GM23248 (cell line): ENCODE measurements at regions not wholly inside any gene's neighbourhood (a gene's known extent, or its start where the extent isn't known, plus 50 kb on each side); places are given as distances from the start of the nearest gene placed in this dataset.
"Not testable (repeated sequence)": the region's sequence is repeated elsewhere in the genome, so short reads cannot be mapped to it uniquely, and the experiment has no call there.

Source experiments
- DNase-seq: peaks from one replicate; pipeline ENCODE4 v3.0.0-alpha.2; 2015
- H2AFZ ChIP-seq: fragments of 200-600 bp; sonication (generic); 2 replicates; pipeline ENCODE4 v1.6.1; 2016; ENCODE audit warnings: antibody characterized with exemption
- H3F3A ChIP-seq: fragments of 200-600 bp; sonication (generic); 2 replicates; pipeline ENCODE4 v1.6.1; 2016; ENCODE audit warnings: mild to moderate bottlenecking, antibody characterized with exemption, mixed run types; ENCODE audit not compliant: insufficient read depth
- H3K27ac ChIP-seq: fragments of 200-600 bp; sonication (generic); 2 replicates; pipeline ENCODE4 v1.5.1; 2016; ENCODE audit warnings: mild to moderate bottlenecking
- H3K27me3 ChIP-seq: fragments of 200-600 bp; sonication (generic); replicated peaks from 2 replicates; pipeline ENCODE4 v1.6.1; 2016; ENCODE audit warnings: mild to moderate bottlenecking; ENCODE audit not compliant: insufficient read depth
- H3K36me3 ChIP-seq: fragments of 200-600 bp; sonication (generic); 2 replicates; pipeline ENCODE4 v1.6.1; 2016; ENCODE audit warnings: low read depth, mild to moderate bottlenecking
- H3K4me1 ChIP-seq: fragments of 200-600 bp; sonication (generic); 2 replicates; pipeline ENCODE4 v1.6.1; 2016; ENCODE audit warnings: mild to moderate bottlenecking; ENCODE audit not compliant: insufficient read depth
- H3K4me2 ChIP-seq: fragments of 200-600 bp; sonication (generic); one replicate; pipeline ENCODE4 v1.6.1; 2016; ENCODE audit warnings: mild to moderate bottlenecking; ENCODE audit not compliant: unreplicated experiment
- H3K4me3 ChIP-seq: fragments of 200-600 bp; sonication (generic); 2 replicates; pipeline ENCODE4 v1.5.1; 2016; ENCODE audit warnings: mild to moderate bottlenecking
- H3K79me2 ChIP-seq: fragments of 200-600 bp; sonication (generic); 2 replicates; pipeline ENCODE4 v1.6.1; 2016; ENCODE audit warnings: mild to moderate bottlenecking; ENCODE audit not compliant: insufficient read depth
- H3K9ac ChIP-seq: fragments of 200-600 bp; sonication (generic); 2 replicates; pipeline ENCODE4 v1.6.1; 2016; ENCODE audit warnings: mild to moderate bottlenecking
- H3K9me2 ChIP-seq: fragments of 200-600 bp; sonication (generic); 2 replicates; pipeline ENCODE4 v1.6.1; 2016; ENCODE audit warnings: mixed run types, mild to moderate bottlenecking, moderate library complexity; ENCODE audit not compliant: insufficient read depth
- H3K9me3 ChIP-seq: fragments of 200-600 bp; sonication (generic); one replicate; pipeline ENCODE4 v1.6.1; 2017; ENCODE audit warnings: low read depth
- H4K20me1 ChIP-seq: fragments of 200-600 bp; sonication (generic); 2 replicates; pipeline ENCODE4 v1.6.0; 2016; ENCODE audit not compliant: insufficient read depth
- EZH2 ChIP-seq: fragments of 200-600 bp; sonication (generic); IDR thresholded peaks from 2 replicates; pipeline ENCODE4 v1.6.1; 2018; ENCODE audit warnings: antibody characterized with exemption, mild to moderate bottlenecking; ENCODE audit not compliant: insufficient read depth, poor library complexity, severe bottlenecking
- EZH2phosphoT487 ChIP-seq: fragments of 200-600 bp; sonication (generic); IDR thresholded peaks from 2 replicates; pipeline ENCODE4 v1.6.1; 2018; ENCODE audit warnings: antibody characterized with exemption, moderate library complexity, mild to moderate bottlenecking, low read depth; ENCODE audit not compliant: insufficient read depth
- WGBS, 2 experiments: methylation state at CpG; one replicate each; pipeline ENCODE4 v1.1.6; 2015 to 2017; ENCODE audit warnings: low lambda C conversion rate in 2 of 2, low coverage in 1 of 2; ENCODE audit errors: missing lambda C conversion rate in 2 of 2; 5-methylcytosine and 5-hydroxymethylcytosine counted together
- in situ Hi-C: fragments of 300-500 bp; cut with MboI; formaldehyde crosslinking; loops from 2 replicates; pipeline ENCODE4 v1.15.0; 2020

- Histone ChIP-seq H3K36me3 (no peaks in the 10 kb centered on the region), H3K9me2 (no peaks in the 10 kb centered on the region), H3K79me2 (no peaks in the 10 kb centered on the region), H3K27me3 (no peaks in the 10 kb centered on the region), H3K9me3 (no peaks in the 10 kb centered on the region), H4K20me1 (no peaks in the 10 kb centered on the region), H2AFZ (no peak overlapping the region), H3K9ac (no peak overlapping the region), H3F3A (no peaks in the 10 kb centered on the region), H3K4me2 (no peak overlapping the region), H3K4me1 (no peaks in the 10 kb centered on the region), H3K27ac (no peak overlapping the region), H3K4me3 (no peak overlapping the region)
- in situ Hi-C loops: no loop called here
- WGBS, 2 experiments: 71 to 83% methylated on average over 1 of the region's 1 CpG
- no peak for DNase-seq
- TF ChIP-seq EZH2: no peak
- no peak for TF ChIP-seq EZH2phosphoT487
Observed at GRCh38 chrX:74063426-74064155, 211.1 kb upstream of the XIST start.

- Histone ChIP-seq H3K9me2 (no peaks in the 10 kb centered on the region), H3K4me1 (no peaks in the 10 kb centered on the region), H3K79me2 (no peaks in the 10 kb centered on the region), H4K20me1 (no peaks in the 10 kb centered on the region), H3K27me3 (no peaks in the 10 kb centered on the region), H3F3A (no peaks in the 10 kb centered on the region), H2AFZ (no peak overlapping the region), H3K4me2 (no peak overlapping the region), H3K27ac (no peak overlapping the region), H3K9ac (no peak overlapping the region), H3K36me3 (no peaks in the 10 kb centered on the region), H3K4me3 (no peak overlapping the region), H3K9me3 (no peaks in the 10 kb centered on the region)
- TF ChIP-seq EZH2 (no peak), EZH2phosphoT487 (no peak)
- in situ Hi-C loops: no loop called here
- no peak for DNase-seq
- WGBS, 2 experiments: 74 to 87% methylated on average over 4 of the region's 4 CpGs
Observed at GRCh38 chrX:74061879-74062278, 209.4 kb upstream of the XIST start.

DNA sequence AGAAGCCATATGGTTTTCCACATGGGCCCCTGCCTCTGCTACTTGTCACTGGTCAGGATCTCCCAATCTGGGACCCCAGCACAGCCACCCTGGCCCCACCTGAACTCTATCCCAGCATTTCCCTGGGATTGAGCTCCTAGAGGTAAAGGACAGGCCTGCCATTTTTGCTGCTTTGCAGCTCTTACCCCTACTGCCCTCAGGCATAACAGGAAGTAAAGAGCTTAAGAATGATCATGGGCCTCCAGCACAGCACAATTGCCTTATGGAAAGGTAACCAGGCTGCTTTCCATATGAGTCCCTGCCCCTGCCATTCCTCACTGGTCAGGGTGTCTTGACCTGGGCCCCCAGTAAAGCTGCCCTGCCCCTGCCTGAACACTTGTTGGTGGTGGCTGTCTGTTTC is 196.6 kb upstream of the XIST start:
- H3K9me3 ChIP-seq: no peaks in the 10 kb centered on the region
- no peaks in the 10 kb centered on the region for H3K27me3 ChIP-seq
- H3K9me2 ChIP-seq: no peaks in the 10 kb centered on the region
- H3K9ac ChIP-seq: no peak overlapping the region
- H3K27ac ChIP-seq: no peak overlapping the region
- no peaks in the 10 kb centered on the region for H4K20me1 ChIP-seq
- in situ Hi-C loops: no loop called here
- H3K79me2 ChIP-seq: no peaks in the 10 kb centered on the region
- H2AFZ ChIP-seq: no peak overlapping the region
- H3K4me3 ChIP-seq: no peak overlapping the region
- DNase-seq: no peak
- H3K36me3 ChIP-seq: no peaks in the 10 kb centered on the region
- no peaks in the 10 kb centered on the region for H3F3A ChIP-seq
- no peak overlapping the region for H3K4me2 ChIP-seq
- no peak for TF ChIP-seq EZH2phosphoT487
- TF ChIP-seq EZH2: no peak
- H3K4me1 ChIP-seq: no peaks in the 10 kb centered on the region

GRCh38 chrX:74034066-74034465 is 181.6 kb upstream of the XIST start:
- H2AFZ ChIP-seq, H3K4me3 ChIP-seq, H3K4me2 ChIP-seq, H3K79me2 ChIP-seq, H3K27ac ChIP-seq, H3F3A ChIP-seq, H4K20me1 ChIP-seq, H3K9me2 ChIP-seq, H3K9me3 ChIP-seq, H3K36me3 ChIP-seq, H3K27me3 ChIP-seq, DNase-seq, H3K9ac ChIP-seq, in situ Hi-C loops, H3K4me1 ChIP-seq: not testable (repeated sequence)
- no CpG with 5 or more reads among the region's 1 CpG for WGBS, 2 experiments

GRCh38 chrX:74031527-74031926 is 179.0 kb upstream of the XIST start:
- H3K9me3 ChIP-seq, H4K20me1 ChIP-seq, DNase-seq, H3K27me3 ChIP-seq, H3K9ac ChIP-seq, H3F3A ChIP-seq, H2AFZ ChIP-seq, H3K4me2 ChIP-seq, H3K4me3 ChIP-seq, H3K36me3 ChIP-seq, H3K9me2 ChIP-seq, H3K4me1 ChIP-seq, H3K27ac ChIP-seq, H3K79me2 ChIP-seq, in situ Hi-C loops: not testable (repeated sequence)
- WGBS, 2 experiments: 96 to 100% methylated on average over 4 to 7 of the region's 7 CpGs

DNA sequence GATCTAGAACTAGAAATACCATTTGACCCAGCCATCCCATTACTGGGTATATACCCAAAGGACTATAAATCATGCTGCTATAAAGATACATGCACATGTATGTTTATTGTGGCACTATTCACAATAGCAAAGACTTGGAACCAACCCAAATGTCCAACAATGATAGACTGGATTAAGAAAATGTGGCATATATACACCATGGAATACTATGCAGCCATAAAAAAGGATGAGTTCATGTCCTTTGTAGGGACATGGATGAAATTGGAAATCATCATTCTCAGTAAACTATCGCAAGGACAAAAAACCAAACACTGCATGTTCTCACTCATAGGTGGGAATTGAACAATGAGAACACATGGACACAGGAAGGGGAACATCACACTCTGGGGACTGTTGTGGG is 178.3 kb upstream of the XIST start:
- H2AFZ ChIP-seq, H3K4me2 ChIP-seq, H3K9me3 ChIP-seq, H4K20me1 ChIP-seq, H3K9me2 ChIP-seq, H3K27ac ChIP-seq, H3K4me1 ChIP-seq, H3K79me2 ChIP-seq, H3K27me3 ChIP-seq, H3K9ac ChIP-seq, H3K4me3 ChIP-seq, H3F3A ChIP-seq, H3K36me3 ChIP-seq, in situ Hi-C loops, DNase-seq: not testable (repeated sequence)
- no CpG with 5 or more reads among the region's 1 CpG for WGBS, 2 experiments

DNA sequence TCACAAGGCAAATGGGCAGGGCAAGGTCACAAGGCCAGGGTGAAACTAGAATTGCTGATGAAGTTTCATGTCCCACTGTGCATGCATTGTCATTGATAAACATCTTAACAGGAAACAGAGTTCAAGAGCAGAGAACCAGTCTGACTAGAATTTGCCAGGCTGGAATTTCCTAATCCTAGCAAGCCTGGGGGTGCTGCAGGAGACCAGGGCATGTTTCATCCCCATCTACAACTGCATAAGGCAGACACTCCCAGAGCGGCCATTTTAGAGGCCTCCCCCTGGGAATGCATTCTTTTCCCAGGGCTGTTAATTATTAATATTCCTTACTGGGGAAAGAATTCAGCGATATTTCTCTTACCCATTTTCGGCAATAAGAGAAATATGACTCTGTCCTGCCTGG is 172.6 kb upstream of the XIST start:
- in situ Hi-C loops, H3K9ac ChIP-seq, H3K27ac ChIP-seq, H3K9me3 ChIP-seq, H3K4me3 ChIP-seq, H3F3A ChIP-seq, H3K4me1 ChIP-seq, H3K4me2 ChIP-seq, H4K20me1 ChIP-seq, H2AFZ ChIP-seq, H3K27me3 ChIP-seq, H3K9me2 ChIP-seq, H3K79me2 ChIP-seq, DNase-seq, H3K36me3 ChIP-seq: not testable (repeated sequence)
- 87 to 92% methylated on average over 3 of the region's 3 CpGs for WGBS, 2 experiments
